HK-2 (cell line): ENCODE measurements at regions not wholly inside any gene's neighbourhood (a gene's known extent, or its start where the extent isn't known, plus 50 kb on each side); places are given as distances from the start of the nearest gene placed in this dataset.

Source experiments
- DNase-seq: peaks from one replicate; pipeline ENCODE4 v3.0.0-alpha.2; 2018; ENCODE audit not compliant: unreplicated experiment

GRCh38 chr13:112194167-112194530 is 127.2 kb downstream of the SOX1 start:
- no peak for DNase-seq

DNA sequence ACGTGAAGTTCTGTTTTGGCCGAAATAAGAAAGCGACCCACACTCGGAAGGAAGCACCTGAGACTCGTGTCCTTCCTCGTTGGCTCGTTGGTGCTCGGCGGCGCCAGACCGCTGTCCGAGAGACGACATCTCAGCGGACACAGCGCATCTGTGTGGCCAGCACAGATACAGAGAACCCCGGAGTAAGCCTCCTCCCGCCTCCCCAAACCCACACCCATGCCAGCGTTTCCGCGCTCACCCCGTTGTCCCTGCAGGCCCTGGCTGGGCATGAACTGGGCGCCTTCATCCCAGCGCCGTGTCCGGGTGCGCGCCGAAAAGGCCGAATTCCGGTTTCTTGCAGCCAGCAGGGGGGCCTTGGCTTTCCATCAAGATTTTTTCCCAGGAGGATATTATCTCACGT is 127.6 kb downstream of the SOX1 start:
- DNase-seq: no peak

- DNase-seq: no peak
Observed at GRCh38 chr13:112198396-112199010, 131.6 kb downstream of the SOX1 start.

DNA sequence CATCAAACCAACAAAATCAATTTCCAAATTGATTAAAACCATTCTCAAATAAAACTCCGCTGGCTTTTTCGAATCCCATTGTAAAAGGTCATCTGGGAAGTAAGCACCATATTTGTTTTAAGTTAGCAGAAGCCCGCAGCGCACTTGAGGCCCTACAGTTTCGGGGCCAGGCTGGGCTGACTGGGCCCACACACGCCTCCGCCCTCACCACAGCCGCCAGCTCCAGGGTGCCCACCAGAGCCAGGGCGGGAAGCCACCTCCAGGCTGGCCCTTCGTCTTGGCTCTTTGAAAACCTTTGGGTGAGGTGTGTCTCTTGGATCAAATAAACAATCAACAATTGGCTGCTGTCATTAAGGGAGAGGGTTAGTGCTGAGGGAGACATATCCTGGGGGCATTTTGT is 133.3 kb downstream of the SOX1 start:
- no peak for DNase-seq

- DNase-seq: no peak
Observed at GRCh38 chr13:112202266-112202665, 135.3 kb downstream of the SOX1 start.

DNA sequence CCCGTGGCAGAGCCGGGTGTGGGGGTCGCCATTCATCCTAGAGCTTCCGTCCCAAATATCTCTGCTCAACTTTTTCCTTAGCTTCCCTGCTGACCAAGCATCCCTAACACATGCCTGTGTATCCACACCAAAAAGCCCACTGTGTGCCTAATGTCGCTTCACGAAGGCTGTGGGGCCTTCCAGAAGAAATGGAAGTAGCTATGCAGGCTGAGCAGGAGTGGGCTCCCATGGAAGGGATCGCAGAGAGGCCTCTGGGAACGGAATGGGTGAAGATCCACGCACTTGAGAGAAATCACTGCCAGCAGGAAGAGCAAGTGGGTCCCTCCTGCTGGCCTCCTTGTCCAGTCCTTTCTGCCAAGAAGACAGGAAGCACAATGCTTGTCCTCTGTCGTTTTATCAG is 136.0 kb downstream of the SOX1 start:
- DNase-seq: no peak

DNA sequence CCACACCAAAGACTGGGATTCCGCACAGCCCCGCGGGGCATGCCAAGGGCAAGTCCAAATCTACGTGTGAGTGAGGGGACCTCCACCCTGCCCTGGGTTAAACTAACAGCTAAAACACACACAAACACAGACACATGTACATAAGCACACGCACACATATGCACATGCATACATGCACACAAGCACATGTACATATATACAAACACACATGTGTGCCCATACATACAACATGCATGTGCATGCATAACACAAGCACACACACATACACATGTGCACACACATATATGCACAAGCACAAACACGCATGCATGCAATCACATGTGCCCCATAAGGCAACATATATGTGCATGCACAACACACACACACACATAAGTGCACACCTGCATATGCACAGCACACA is 136.7 kb downstream of the SOX1 start:
- DNase-seq: no peak

DNA sequence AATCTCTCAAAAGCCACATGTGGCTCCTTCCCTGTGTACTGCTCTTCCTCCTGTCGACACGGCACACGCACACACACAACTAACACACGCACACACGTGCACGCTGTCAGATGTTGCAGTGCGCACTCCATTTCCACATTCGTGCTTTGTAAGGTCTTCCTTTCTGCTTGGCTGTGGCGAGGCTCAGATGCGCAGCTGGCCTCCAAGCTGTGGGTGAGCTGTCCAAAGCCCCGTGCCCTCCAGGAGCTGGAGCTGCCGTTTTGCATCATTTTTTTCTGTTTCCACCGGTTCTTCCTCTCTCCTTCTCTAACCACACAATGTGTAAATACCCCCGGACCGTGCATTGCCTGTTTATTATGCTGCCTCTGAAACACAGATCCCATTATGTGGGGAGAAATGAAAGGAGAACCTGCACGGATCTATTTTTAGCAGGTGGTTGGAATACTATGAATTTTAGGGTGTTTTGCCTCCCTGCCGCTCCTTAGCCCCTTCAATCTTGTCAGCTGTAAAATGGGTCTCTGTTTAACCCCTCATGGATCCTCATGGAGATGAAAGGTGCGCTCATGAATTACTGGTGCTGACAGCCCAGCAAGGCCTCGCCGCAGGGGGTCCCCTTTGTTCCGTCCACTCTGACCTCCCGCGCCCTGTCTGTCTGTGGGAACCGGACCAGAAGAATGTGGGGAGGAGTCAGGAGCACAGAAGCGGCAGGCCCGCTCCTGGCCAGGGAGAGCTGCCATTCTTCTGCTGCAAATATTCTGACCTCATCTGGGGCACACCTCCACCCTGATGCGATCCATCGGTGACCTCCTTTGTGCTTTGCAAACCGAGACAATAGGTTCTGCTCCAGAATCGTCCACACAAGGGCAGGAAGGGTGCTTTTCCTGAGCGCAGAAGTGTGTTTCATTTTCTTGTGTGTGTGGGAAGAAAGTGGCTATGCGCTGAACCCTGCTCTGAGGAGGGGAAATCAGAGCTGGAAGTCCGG is 137.7 kb downstream of the SOX1 start:
- peak; percentile 3 for DNase-seq

DNA sequence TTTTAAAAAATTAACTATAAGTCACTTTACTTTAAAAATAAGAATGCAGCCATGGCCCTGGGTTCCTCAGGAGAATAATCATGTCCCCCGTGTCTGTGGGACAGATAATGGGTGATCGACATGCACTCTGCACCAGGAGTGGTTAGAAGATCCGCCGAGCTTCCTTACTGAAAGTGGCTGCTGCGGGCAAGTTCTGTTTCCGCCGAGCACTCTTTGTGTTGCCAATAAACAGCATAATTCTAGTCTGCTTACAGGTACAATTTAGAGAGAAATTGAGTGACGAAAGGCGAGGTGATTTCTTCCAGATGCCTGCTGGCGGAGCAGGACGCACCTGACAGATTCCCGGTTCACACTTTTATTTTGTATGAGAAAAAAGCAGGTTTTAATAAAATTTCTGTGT is 139.0 kb downstream of the SOX1 start:
- DNase-seq: no peak

DNA sequence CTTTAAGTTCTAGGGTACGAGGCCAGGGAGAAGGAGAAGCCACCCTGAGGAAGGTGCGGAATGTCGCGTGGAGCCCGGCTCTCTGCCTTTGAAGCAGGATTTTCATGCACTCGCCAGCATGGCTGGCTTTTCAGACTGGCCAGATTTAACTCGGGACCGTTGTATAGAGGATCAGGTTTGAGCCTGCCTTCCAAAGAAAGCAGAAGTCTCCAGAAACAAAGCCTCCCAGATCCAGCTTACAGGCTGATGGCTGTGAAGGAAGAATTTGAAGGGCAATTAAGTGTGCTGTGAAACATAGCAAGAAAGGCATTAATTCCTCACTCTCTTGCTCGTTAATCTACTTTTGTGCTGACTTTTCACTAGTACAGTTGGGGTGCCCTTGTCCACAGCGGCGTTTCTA is 140.2 kb downstream of the SOX1 start:
- DNase-seq: no peak

DNA sequence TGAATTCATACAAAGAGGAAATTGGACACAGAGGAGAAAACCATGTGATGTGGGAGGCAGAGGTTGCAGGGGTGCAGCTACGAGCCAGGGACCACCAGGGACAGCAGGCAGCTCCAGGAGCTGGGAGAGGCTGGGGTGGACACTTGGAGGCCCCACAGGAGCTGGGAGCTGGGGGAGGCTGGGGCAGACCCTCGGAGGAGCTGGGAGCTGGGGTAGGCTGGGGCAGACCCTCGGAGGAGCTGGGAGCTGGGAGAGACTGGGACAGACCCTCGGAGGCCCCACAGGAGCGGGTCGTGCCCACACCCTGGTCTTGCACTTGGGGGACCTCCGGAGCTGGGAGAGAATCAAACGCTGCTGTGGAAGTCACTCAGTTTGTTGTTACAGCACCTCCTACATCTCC is 141.7 kb downstream of the SOX1 start:
- no peak for DNase-seq

DNA sequence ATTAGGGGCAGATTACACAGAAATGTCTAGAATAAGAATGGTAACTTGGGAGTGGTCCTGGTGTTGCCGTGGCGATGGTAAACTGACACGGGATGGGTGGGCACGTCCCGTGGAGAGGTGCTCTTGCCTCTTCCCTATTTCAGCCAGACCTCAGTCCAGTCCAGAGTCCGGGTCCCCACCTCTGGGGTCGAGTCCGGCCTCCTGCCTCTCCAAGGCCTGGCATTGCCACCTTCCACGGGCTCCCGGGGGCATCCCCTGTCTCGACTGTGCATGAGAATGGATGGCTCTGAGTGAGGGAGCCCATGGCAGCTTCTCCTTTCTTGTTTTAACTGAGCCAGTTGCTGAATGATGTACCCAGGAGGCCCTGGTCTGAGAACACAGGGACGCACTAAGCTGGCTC is 142.3 kb downstream of the SOX1 start:
- no peak for DNase-seq

GRCh38 chr13:112209711-112210110 is 142.8 kb downstream of the SOX1 start:
- no peak for DNase-seq

DNA sequence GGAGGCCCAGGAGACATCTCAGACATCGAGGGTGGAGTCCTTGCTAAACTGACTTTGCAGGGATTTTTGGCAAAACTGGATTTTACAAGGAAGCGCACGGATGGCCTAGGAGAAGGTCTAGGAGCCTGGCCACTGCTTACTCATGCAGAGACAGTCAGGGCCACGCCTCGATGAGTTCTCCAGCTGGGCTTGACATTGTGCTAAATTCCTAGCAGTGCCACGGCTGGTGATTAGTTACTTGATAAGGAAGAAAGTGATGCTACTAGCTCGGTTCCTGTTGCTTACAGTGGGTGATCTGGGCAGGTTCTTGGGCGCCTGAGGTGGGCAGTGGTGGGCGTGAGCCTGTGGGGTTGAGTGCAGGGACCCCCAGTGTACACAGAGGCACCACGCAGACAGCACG is 143.4 kb downstream of the SOX1 start:
- DNase-seq: peak; percentile 19

- DNase-seq: no peak
Observed at GRCh38 chr13:112212533-112212932, 145.6 kb downstream of the SOX1 start.

DNA sequence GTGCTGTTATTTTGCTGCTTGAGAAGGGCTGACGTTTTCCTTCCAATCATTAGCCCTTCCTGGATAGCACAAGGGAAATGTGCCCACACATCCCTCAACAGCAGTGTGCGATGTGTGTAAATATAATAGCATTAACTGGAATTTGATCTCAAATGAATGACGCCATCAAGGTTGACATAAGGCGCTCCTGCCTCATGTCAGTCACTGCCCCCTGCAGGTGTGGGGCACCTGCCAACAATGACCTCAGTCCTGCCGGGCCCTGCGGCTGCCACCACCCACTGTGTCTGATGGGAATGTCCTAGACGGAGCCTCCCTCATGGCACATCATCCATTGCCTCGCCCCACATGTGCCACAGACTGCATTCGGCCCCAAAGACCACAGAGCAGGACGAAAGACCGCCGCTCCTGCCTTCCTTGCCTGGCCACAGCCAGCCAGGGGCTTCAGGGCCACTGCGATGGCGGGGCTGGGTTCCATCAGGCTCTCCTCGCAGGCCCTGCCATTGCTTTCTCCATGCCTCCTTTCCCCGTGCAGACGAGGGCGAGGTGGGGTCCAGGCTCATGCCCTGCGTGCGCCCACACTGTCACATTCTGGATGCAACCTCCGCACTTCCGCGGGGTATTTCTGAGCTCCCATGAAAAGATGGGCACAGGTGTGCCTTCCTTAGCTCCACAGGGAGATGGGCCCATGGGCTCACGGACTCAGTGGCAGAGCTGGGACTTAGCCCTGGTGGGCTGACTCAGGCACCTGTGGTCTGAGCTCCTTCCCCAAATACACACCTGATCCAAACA is 146.7 kb downstream of the SOX1 start:
- DNase-seq: no peak

DNA sequence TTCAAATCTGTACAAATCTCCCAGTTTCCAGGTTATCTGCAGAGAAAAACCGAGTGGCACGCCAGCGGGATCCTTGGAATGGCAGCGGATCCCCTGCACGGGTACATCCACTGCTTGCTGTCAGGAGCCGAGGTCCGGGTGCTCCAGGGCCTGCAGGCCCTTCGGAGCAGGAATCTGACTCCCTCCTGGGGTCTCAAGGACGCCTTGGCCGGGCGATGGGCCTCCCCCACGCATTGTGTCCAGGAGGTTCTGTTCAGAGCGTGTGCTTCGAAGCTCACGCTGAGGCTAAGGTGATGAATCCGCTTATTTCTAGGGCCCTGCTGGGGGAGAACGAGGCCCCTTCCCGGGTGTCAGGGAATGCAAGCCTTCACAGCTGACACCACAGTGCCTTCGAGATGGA is 148.9 kb downstream of the SOX1 start:
- no peak for DNase-seq

DNA sequence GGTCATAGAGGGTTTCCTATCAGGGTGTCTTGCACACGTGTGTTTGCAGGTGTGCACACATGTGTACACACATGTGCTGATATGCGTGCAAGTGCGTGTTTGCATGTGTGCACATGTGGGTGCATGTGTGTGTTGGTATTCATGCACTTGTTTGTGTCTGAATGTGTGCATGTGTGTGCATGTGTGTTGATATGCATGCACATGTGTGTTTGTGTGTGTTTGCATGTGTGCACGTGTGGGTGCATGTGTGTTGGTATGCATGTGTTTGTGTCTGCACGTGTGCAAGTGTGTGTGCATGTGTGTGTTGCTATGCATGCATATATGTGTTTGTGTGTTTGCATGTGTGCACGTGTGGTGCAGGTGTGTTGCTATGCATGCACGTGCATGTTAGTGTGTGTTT is 150.5 kb downstream of the SOX1 start:
- DNase-seq: no peak

GRCh38 chr13:112218416-112218815 is 151.5 kb downstream of the SOX1 start:
- no peak for DNase-seq

DNA sequence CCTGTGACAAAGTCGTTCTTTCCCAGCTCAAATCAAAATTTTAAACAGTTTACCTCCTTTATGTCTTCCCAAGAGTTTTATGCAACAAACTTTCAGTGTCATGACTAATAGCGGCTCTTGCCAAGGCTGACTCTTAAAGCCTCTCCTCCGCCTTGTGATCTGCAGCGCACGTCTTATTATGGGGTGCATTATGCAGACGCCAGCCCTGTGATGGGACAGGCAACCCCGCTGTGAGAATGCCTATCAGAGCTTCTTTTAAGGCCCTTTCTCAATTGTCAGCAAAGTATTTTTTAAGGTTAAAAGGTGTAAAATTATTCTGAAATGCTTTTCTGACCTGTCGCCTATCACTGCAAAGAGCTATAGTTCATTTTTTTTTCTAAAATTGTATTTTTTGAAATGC is 152.8 kb downstream of the SOX1 start:
- no peak for DNase-seq

- no peak for DNase-seq
Observed at GRCh38 chr13:112220296-112220875, 153.4 kb downstream of the SOX1 start.

DNA sequence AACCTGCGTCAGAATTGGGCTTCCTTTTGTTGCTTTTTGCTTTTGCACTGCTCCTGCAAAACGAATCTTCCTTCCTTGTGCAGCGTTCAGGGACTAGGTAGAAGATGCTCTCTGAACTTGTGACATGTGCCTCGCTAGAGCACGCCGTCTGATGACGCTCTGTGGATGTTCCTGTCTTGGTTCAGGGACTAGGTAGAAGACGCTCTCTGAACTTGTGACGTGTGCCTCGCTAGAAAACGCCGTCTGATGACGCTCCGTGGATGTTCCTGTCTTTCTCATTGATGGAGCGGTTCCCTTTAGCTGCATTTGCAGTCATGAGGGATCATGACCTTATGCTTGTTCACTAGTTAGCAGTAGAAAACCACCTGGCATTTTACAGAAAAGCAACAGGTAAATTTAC is 154.0 kb downstream of the SOX1 start:
- DNase-seq: no peak
